ENCODE measurements at regions not wholly inside any gene's neighbourhood (a gene's known extent, or its start where the extent isn't known, plus 50 kb on each side); places are given as distances from the start of the nearest gene placed in this dataset.

GRCh38 chr9:79929285-79929684, 357.5 kb downstream of the TLE4 start:
- TF ChIP-seq POLR2AphosphoS5 (IDR thresholded peaks at IDR 0.05; ENCODE audit: borderline replicate concordance, low read depth, low read length) (no peak), EZH2 (IDR thresholded peaks at IDR 0.05) (no peak), FOXP2 (optimal IDR thresholded peaks at IDR 0.05; ENCODE audit: control extremely low read depth, extremely low read length, insufficient read depth) (no peak)
